ENCODE measurements at regions not wholly inside any gene's neighbourhood (a gene's known extent, or its start where the extent isn't known, plus 50 kb on each side); places are given as distances from the start of the nearest gene placed in this dataset.

- TF ChIP-seq YY1 (IDR thresholded peaks at IDR 0.05; ENCODE audit: insufficient read depth, insufficient read length) = no peak
- TF ChIP-seq ZNF274 (IDR thresholded peaks at IDR 0.05; ENCODE audit: low read depth, low read length) = no peak
Measured at GRCh38 chr14:30069536-30069935, 141.9 kb upstream of the PRKD1 start.

All from NT2/D1 (cell line).